Liver (tissue), 8 donors: ENCODE measurements at regions not wholly inside any gene's neighbourhood (a gene's known extent, or its start where the extent isn't known, plus 50 kb on each side); places are given as distances from the start of the nearest gene placed in this dataset.

Experiments
- DNase-seq: peaks from one replicate; pipeline ENCODE4 v3.0.0-alpha.2; 2017; ENCODE audit warnings: low spot score
- H3K27ac ChIP-seq, 2 donors: one replicate each; pipeline ENCODE4 v1.7.0; 2013; ENCODE audit warnings: inconsistent platforms in 2 of 2, low read length in 2 of 2, control low read depth in 1 of 2, low read depth in 1 of 2, mild to moderate bottlenecking in 1 of 2
- H3K27me3 ChIP-seq, 4 donors: one replicate each; pipeline versions ENCODE4 v1.6.1 to v1.7.0; 2013; ENCODE audit warnings: low read length in 3 of 4, inconsistent platforms in 1 of 4, mild to moderate bottlenecking in 1 of 4, moderate library complexity in 1 of 4; ENCODE audit not compliant: control insufficient read depth in 4 of 4, insufficient read depth in 4 of 4
- H3K36me3 ChIP-seq, 4 donors: one replicate each; pipeline versions ENCODE4 v1.6.1 to v1.7.0; 2013; ENCODE audit warnings: low read length in 3 of 4, mild to moderate bottlenecking in 3 of 4, low read depth in 1 of 4, moderate library complexity in 1 of 4; ENCODE audit not compliant: control insufficient read depth in 4 of 4, insufficient read depth in 3 of 4
- H3K4me1 ChIP-seq, 4 donors: one replicate each; pipeline versions ENCODE4 v1.6.1 to v1.7.0; 2013; ENCODE audit warnings: low read length in 3 of 4, mild to moderate bottlenecking in 3 of 4, moderate library complexity in 1 of 4; ENCODE audit not compliant: control insufficient read depth in 4 of 4, insufficient read depth in 4 of 4
- H3K4me3 ChIP-seq, 3 donors: one replicate each; pipeline versions ENCODE4 v1.6.1 to v1.7.0; 2013; ENCODE audit warnings: low read length in 3 of 3, control low read depth in 1 of 3, low read depth in 1 of 3, mild to moderate bottlenecking in 1 of 3
- H3K9ac ChIP-seq, 2 donors: one replicate each; pipeline ENCODE4 v1.7.0; 2013; ENCODE audit warnings: low read length in 2 of 2, mild to moderate bottlenecking in 2 of 2, moderate library complexity in 2 of 2, control low read depth in 1 of 2, low read depth in 1 of 2
- H3K9me3 ChIP-seq, 4 donors: one replicate each; pipeline versions ENCODE4 v1.6.1 to v1.7.0; 2013; ENCODE audit warnings: low read length in 3 of 4; ENCODE audit not compliant: control insufficient read depth in 4 of 4
- CTCF ChIP-seq: fragments of 150-350 bp; IDR thresholded peaks from 2 replicates; pipeline ENCODE4 v1.5.1; 2017; ENCODE audit warnings: improper control_type of control experiment, low read depth, low read length; ENCODE audit not compliant: missing input control
- GABPA ChIP-seq, 2 donors: IDR thresholded peaks in 1 of 2; conservative IDR thresholded peaks in 1 of 2; 2 replicates each; pipeline ENCODE4 v1.6.1; 2016; ENCODE audit warnings: antibody characterized with exemption in 2 of 2, mild to moderate bottlenecking in 1 of 2, moderate library complexity in 1 of 2
- HNF4A ChIP-seq, 2 donors: conservative IDR thresholded peaks; 2 replicates each; pipeline ENCODE4 v1.6.1; 2016; ENCODE audit warnings: antibody characterized with exemption in 2 of 2, mild to moderate bottlenecking in 2 of 2
- HNF4G ChIP-seq: IDR thresholded peaks from 2 replicates; pipeline ENCODE4 v1.6.1; 2016; ENCODE audit warnings: antibody characterized with exemption
- YY1 ChIP-seq: IDR thresholded peaks from 2 replicates; pipeline ENCODE4 v1.6.1; 2016; ENCODE audit warnings: antibody characterized with exemption, mild to moderate bottlenecking
- WGBS: extraction: QIAGEN DNeasy Blood & Tissue Kit; methylation state at CpG from one replicate; pipeline ENCODE4 v1.1.7; 2013; 5-methylcytosine and 5-hydroxymethylcytosine counted together
- TF ChIP-seq, protein P1 (sequence below): IDR thresholded peaks from 2 replicates; pipeline ENCODE4 v1.6.1; 2016; ENCODE audit warnings: antibody characterized with exemption
- TF ChIP-seq, protein P2 (sequence below): IDR thresholded peaks from 2 replicates; pipeline ENCODE4 v1.6.1; 2016; ENCODE audit warnings: antibody characterized with exemption, mild to moderate bottlenecking
- TF ChIP-seq, protein P3 (sequence below): IDR thresholded peaks from 2 replicates; pipeline ENCODE4 v1.6.1; 2016; ENCODE audit warnings: antibody characterized with exemption
- donor health status: healthy.
- donor health status: healthy.
- donor health status: healthy.
- donor health status: healthy.
- donor health status: healthy.

- Histone ChIP-seq H3K4me3 (no peak overlapping the region), H3K36me3 (no peaks in the 10 kb centered on the region), H3K27ac (no peak overlapping the region), H3K4me1 (no peaks in the 10 kb centered on the region), H3K27me3 (no peaks in the 10 kb centered on the region), H3K9ac (no peak overlapping the region), H3K9me3 (peaks cover 0 to 2% (median 0%) of the 10 kb centered on the region in 4 donors)
- TF ChIP-seq, protein P1, sequence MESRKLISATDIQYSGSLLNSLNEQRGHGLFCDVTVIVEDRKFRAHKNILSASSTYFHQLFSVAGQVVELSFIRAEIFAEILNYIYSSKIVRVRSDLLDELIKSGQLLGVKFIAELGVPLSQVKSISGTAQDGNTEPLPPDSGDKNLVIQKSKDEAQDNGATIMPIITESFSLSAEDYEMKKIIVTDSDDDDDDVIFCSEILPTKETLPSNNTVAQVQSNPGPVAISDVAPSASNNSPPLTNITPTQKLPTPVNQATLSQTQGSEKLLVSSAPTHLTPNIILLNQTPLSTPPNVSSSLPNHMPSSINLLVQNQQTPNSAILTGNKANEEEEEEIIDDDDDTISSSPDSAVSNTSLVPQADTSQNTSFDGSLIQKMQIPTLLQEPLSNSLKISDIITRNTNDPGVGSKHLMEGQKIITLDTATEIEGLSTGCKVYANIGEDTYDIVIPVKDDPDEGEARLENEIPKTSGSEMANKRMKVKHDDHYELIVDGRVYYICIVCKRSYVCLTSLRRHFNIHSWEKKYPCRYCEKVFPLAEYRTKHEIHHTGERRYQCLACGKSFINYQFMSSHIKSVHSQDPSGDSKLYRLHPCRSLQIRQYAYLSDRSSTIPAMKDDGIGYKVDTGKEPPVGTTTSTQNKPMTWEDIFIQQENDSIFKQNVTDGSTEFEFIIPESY, result no peak
- TF ChIP-seq, protein P2, sequence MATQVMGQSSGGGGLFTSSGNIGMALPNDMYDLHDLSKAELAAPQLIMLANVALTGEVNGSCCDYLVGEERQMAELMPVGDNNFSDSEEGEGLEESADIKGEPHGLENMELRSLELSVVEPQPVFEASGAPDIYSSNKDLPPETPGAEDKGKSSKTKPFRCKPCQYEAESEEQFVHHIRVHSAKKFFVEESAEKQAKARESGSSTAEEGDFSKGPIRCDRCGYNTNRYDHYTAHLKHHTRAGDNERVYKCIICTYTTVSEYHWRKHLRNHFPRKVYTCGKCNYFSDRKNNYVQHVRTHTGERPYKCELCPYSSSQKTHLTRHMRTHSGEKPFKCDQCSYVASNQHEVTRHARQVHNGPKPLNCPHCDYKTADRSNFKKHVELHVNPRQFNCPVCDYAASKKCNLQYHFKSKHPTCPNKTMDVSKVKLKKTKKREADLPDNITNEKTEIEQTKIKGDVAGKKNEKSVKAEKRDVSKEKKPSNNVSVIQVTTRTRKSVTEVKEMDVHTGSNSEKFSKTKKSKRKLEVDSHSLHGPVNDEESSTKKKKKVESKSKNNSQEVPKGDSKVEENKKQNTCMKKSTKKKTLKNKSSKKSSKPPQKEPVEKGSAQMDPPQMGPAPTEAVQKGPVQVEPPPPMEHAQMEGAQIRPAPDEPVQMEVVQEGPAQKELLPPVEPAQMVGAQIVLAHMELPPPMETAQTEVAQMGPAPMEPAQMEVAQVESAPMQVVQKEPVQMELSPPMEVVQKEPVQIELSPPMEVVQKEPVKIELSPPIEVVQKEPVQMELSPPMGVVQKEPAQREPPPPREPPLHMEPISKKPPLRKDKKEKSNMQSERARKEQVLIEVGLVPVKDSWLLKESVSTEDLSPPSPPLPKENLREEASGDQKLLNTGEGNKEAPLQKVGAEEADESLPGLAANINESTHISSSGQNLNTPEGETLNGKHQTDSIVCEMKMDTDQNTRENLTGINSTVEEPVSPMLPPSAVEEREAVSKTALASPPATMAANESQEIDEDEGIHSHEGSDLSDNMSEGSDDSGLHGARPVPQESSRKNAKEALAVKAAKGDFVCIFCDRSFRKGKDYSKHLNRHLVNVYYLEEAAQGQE, result no peak
- DNase-seq, result no peak
These were observed 121.3 kb downstream of the IDS start for GRCh38 chrX:149383852-149384251.

DNA sequence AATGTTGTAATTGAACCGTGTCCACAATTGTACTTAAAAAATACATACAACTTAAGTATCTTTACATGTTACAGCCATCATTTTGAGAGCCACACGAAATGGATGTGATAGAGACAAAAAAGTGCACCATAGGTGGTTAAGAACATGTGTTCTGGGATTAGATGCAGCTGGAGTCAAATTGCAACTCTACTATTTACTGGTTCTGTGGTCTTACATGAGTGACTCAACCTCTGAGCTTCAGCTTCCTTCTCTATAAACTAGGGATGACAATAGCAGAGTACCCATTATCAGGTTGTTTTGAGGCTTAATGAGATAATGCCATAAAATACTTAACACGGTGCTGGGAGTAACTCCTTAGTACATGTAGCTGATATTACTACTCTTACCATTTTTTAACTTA, 130.4 kb downstream of the IDS start:
- no peaks in the 10 kb centered on the region for H3K4me1 ChIP-seq
- DNase-seq, result no peak
- H3K4me3 ChIP-seq, result no peak overlapping the region
- 57% methylated on average over 3 of the region's 3 CpGs for WGBS
- no peak overlapping the region for H3K27ac ChIP-seq
- no peak overlapping the region for H3K9ac ChIP-seq
- no peaks in the 10 kb centered on the region for H3K27me3 ChIP-seq
- no peaks in the 10 kb centered on the region for H3K36me3 ChIP-seq
- no peaks in the 10 kb centered on the region for H3K9me3 ChIP-seq
- TF ChIP-seq, protein P3, sequence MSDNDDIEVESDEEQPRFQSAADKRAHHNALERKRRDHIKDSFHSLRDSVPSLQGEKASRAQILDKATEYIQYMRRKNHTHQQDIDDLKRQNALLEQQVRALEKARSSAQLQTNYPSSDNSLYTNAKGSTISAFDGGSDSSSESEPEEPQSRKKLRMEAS, result no peak

- WGBS, result 34% methylated on average over 2 of the region's 2 CpGs
- H3K9ac ChIP-seq, result no peak overlapping the region
- no peaks in the 10 kb centered on the region for H3K9me3 ChIP-seq
- TF ChIP-seq HNF4G (no peak), YY1 (no peak), GABPA (IDR thresholded peaks at IDR 0.05 in 1 of 2, conservative IDR thresholded peaks at IDR 0.05 in 1 of 2) (no peak)
- no peaks in the 10 kb centered on the region for H3K27me3 ChIP-seq
- no peak for DNase-seq
- H3K27ac ChIP-seq, result no peak overlapping the region
- H3K4me1 ChIP-seq, result no peaks in the 10 kb centered on the region
- H3K36me3 ChIP-seq, result no peaks in the 10 kb centered on the region
- no peak overlapping the region for H3K4me3 ChIP-seq
These were observed 132.2 kb downstream of the IDS start for GRCh38 chrX:149372866-149373265.

GRCh38 chrX:149371986-149372385, 133.1 kb downstream of the IDS start:
- no peak overlapping the region for H3K27ac ChIP-seq
- no peak for DNase-seq
- no peaks in the 10 kb centered on the region for H3K9me3 ChIP-seq
- no peaks in the 10 kb centered on the region for H3K36me3 ChIP-seq
- no peak overlapping the region for H3K9ac ChIP-seq
- no peaks in the 10 kb centered on the region for H3K4me1 ChIP-seq
- no peak overlapping the region for H3K4me3 ChIP-seq
- WGBS, result 63% methylated on average over 3 of the region's 3 CpGs
- H3K27me3 ChIP-seq, result no peaks in the 10 kb centered on the region
- TF ChIP-seq HNF4G (no peak), HNF4A (conservative IDR thresholded peaks at IDR 0.05) (no peak), CTCF (no peak)
- TF ChIP-seq, protein P2, result no peak
- TF ChIP-seq, protein P1, result no peak
